ENCODE measurements at regions not wholly inside any gene's neighbourhood (a gene's known extent, or its start where the extent isn't known, plus 50 kb on each side); places are given as distances from the start of the nearest gene placed in this dataset.
"Not testable (repeated sequence)": the region's sequence is repeated elsewhere in the genome, so short reads cannot be mapped to it uniquely, and the experiment has no call there.

DNA sequence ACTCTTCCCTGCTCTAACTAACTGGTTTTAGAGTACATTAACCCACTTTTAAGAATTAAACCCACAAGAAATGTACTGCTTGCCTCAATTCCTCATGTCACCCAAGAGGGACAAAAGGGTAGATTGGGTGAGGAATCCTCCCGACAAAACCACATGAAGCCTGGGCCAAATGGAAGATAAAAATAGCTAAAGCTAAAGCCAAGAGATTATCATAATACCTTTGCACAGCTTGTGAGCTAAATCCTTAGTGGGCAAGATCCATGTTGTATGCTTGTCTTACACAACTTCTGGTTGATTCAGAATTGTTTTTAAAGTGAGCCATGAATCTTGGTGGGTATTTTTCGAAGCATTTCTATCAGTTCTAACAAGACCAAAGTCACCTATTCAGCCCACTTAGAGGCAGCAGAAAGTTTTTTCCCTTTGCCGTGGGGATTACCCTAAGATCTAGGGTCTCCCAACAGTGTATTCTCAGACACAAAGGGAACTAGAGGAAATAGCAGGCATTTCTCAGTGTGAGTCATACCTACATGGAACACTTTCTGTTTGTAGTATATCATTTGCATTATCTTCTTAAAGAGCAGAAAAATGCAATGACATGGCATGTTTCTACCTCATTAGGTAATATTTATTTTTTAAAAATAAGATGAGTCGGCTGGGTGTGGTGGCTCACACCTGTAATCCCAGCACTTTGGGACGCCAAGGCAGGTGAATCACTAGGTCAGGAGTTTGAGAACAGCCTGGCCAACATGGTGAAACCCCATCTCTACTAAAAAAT is 616.6 kb downstream of the KCNH5 start:
- intact Hi-C loops (cut with micrococcal nuclease), result no loop called here
- ATAC-seq (no peak), DNase-seq (no peak)

DNA sequence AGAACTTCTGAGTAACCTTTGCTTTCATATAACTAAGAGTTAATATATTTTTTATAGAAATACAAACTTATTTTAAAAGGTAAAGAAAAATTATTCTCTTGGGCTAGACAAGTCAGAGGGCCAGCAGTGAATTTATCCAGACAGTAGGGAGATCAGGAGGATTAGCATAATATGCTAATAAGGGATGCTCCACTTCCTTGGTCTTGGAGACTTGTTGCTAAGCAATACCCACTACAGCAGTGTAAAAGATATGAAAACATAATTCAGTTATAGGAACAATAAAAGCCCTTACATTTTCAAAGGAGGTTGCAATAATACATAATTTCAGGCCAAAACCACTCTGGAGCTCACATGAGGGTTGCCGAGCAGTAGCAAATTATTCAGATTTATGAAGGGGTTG is 615.6 kb downstream of the KCNH5 start:
- ATAC-seq, result no peak
- no peak for DNase-seq
- intact Hi-C loops (cut with micrococcal nuclease), result no loop called here

DNA sequence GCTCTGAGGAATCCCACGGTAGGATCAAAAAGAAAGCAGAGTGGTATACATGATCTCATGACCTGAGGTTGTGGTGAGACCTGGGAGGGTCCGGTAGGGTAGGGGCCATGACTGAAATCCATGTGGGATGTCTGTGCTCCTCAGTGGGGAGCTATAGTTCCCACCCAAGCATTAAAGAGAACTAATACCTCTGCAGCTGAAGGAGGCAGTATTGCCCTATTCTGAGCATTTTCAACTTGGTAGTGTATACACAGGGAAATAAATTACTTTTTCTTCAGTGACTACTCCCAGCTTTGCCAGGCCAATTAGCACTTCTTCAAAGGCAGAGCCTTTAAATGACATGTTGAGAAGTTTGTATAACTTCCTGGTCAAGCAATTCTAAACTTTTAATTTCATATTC is 613.8 kb downstream of the KCNH5 start:
- DNase-seq, result no peak
- intact Hi-C loops (cut with micrococcal nuclease), result no loop called here
- ATAC-seq, result no peak

DNA sequence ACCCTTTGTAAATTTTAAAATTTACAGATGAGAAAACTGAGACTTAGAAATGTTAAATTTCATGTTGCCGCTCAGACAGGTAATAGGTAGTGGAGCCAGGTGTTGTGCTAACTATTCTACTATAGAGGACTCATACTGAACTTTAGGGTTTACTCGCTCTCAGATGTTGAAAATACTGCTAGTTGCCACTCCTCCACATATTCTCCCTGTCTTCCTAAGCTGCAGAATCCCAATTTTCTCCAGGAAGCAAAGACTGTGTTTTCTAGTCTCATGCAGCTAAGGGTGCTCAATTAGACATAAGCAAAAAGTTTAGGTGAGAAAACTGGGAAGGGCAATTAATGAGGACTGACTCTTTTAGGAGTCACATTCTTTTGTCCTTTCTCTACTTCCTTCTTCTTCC is 612.3 kb downstream of the KCNH5 start:
- intact Hi-C loops (cut with micrococcal nuclease), result no loop called here
- DNase-seq, result no peak
- no peak for ATAC-seq

DNA sequence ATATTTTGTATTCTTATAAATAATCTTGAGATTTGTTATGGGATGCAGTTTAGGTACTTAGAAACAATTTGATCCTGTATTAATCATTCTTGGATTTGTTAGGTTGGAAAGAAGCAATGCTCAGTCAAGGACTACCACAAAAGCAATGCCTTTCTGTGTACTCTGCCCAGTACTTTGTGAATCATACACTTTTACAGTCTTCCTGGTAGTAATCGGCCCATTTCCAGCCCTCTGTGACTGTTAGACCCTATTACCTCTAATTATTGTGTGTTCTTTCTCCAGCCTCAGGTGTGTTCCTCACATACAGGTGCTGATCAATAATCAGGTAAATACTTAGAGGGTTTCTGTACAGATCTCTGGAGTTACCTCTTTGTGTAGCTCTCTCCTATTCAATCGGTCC is 609.0 kb downstream of the KCNH5 start:
- DNase-seq (no peak), ATAC-seq (no peak)
- intact Hi-C loops (cut with micrococcal nuclease), result no loop called here

DNA sequence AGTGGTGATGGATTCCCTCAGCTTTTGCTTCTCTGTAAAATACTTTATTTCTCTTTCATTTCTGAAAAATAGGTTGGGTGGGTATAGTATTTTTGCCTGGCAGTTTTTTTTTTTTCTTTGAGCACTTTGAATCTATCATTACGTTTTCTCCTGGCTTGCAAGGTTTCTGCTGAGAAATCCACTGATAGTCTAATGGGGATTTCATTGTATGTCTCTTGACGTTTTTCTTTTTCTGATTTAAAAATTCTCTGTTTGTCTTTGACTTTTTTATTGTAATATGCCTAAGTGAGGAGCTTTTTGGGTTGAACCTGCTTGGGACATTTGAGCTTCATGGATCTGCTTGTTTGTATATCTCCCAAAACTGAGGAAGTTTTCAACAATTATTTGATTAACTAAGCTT is 606.0 kb downstream of the KCNH5 start:
- intact Hi-C loops (cut with micrococcal nuclease), result no loop called here
- ATAC-seq, result no peak
- no peak for DNase-seq

DNA sequence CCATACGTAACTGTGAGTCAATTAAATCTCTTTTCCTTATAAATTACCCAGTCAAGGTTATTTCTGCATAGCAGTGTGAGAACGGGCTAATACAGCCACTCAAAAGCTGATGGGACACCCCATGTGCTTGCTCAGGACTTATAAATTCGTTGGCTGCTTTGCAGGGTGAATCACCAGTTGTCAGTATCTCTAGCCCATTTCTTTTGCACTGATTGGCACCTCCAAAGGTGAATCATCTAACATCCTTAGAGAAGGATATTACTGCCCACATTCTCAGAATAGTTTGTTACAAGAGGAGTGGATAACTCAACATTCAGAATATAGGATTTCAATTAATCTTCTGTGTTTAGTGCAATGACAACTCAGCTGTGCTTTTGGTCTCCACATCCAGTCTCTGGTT is 601.5 kb downstream of the KCNH5 start:
- DNase-seq (no peak), ATAC-seq (no peak)
- intact Hi-C loops (cut with micrococcal nuclease), result no loop called here

DNA sequence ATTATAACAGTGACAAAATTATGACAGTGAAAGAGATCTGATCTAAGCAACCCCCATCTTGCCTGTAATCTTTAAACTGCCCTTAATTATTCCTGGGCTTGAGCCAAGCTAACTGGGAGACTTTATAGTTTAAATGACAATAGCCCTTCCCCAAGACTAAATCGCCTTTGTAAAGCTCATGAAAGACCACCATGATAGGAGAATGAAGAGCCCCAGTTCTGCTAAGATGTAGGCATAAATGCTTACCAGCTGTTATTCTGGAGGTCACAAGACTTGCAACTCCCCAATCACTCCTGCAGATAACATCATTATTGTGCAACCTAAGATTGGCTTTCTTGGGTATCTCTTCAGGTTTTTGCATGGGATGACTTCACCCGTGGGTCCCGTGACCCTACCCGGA is 599.7 kb downstream of the KCNH5 start:
- DNase-seq (no peak), ATAC-seq (no peak)
- intact Hi-C loops (cut with micrococcal nuclease), result no loop called here

DNA sequence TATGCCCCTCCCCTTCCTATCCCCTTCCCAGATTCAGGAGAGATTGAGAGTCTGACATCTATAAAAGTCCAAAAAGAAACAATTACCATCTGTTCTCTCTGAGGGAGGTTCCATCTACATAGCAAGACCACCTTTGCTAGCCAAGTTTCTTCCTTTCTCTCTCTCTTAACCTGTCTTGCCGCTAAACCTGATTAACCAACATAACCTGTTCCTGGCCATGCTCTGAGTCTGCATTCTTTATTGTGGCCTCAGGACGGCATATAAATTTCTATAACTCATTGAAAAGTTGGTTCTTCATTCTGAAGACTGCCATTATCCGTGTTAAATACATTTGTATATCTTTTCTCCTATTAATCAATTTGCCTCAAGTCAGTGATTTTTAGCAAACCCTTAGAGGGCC is 594.0 kb downstream of the KCNH5 start:
- no peak for DNase-seq
- intact Hi-C loops (cut with micrococcal nuclease), result no loop called here
- no peak for ATAC-seq

DNA sequence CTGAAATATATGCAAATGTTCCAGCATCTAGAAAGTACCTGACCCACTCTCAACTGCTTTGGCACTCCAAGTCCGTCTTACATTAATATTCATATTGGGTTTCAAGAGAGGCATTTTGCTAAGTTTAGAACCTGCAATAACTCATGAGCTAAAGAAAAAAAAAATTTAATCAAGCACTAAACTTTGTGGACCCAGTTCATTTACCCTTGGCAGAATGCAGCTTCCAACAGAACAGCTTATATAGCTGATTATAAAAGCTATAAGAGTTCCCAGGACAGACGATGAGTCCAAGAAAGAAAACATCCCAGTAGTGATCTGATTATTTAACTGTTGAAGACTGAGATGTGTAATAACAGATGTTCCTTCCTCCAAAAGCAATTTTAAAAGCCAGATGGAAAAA is 592.0 kb downstream of the KCNH5 start:
- DNase-seq (no peak), ATAC-seq (no peak)
- intact Hi-C loops (cut with micrococcal nuclease), result no loop called here

DNA sequence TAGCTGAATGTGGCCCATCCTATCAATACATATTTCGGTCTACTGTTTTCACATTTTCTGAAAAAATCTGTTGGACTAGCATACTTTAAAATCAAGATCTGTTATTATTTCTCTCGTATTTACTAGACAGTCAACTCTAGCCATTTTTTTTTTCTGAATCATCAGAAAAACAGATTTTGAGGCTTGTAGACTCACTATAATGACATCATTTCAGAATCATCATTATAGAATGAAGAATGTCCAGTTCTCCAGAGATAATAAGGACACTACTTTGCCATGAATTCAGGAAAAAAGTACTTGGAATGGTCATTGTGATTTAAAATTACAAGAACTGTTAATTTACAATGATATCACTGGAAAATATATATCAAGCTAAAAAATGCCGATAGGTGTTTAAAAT is 589.8 kb downstream of the KCNH5 start:
- DNase-seq (no peak), ATAC-seq (no peak)
- intact Hi-C loops (cut with micrococcal nuclease), result no loop called here

DNA sequence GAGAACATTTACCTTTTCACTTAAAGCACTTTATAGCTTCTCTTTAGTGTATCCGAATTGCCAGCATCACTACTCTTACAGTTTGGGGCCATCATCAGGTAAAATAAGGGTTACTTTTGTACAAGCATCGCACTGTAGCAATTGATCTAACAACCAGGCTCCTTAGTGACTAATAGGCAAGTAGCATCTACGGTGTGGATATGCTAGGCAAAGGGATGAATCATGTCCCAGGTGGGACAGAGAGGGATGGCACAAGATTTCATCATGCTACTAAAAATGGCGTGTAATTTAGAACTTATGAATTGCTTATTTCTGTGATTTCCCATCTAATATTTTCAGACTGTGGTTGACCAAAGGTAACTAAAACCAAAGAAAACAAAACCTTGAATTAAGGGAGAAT is 582.3 kb downstream of the KCNH5 start:
- intact Hi-C loops (cut with micrococcal nuclease), result no loop called here
- DNase-seq, result no peak
- no peak for ATAC-seq

DNA sequence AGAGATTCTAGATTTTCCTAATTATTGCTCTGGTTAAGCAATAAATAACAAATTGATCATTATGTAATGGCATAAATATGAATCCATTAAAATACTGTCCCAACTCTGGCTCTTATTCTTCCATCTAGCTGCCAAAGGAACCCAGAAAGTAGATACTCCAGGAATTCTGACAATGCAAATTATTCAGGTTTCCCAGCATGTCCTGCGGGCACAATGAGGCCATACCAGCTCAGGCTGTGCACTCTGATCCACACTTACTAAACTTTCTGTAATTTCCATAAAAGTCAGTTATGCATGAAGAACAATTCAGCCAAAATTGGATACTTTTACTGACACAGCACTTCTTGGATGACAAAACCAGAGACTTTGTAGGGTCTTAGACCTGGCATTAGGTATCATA is 576.3 kb downstream of the KCNH5 start:
- intact Hi-C loops (cut with micrococcal nuclease), result no loop called here
- no peak for DNase-seq
- no peak for ATAC-seq

DNA sequence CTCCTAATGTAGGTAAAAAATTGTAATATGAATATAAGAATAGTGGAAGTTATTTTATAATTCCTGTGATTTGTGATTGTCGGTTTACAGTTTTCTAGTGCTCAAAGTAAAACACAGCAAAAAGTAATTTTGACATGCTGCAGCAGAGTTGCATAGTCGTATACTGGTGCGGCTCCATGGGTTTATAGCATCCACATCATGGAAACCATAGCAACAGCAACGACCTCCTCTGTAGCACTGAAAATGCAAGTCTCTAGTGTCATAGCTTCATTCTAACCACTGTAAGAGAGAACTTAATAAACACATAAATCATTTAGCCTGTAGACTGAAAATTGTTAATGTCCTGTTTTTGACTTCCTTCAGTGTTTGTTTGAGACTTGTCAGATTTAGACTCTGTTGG is 574.3 kb downstream of the KCNH5 start:
- intact Hi-C loops (cut with micrococcal nuclease), result no loop called here
- DNase-seq, result no peak
- ATAC-seq, result no peak

DNA sequence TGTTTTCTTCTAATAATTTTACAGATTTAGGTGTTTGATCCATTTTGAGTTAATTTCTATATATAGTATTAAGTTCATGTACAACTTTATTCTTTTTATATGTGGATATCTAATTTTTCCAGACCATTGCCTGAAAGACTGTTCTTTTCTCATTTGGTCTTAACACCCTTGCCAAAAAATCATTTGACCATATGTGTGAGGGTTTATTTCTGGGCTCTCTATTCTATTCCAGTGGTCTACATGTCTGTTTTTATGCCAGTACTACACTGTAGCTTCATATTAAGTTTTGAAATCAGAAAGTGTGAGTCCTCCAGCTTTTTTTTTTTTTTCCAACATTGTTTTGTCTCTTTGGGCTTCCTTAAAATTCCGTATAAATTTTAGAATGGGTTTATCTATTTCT is 554.1 kb downstream of the KCNH5 start:
- intact Hi-C loops (cut with micrococcal nuclease), result no loop called here
- ATAC-seq, result no peak
- no peak for DNase-seq

DNA sequence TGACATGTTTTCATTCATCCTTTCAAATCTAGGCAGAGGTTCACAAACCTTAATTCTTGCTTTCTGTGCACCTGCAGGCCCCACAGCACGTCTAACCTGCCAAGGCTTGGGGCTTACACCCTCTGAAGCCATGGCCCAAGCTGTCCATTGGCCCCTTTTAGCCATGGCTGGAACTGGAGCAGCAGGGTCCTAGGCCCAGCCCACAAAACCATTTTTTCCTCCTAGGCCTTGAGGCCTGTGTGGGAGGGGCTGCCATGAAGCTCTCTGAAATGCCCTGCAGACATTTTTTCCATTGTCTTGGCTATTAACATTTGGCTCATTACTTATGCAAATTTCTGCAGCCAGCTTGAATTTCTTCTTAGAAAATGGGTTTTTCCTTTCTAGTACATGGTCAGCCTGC is 547.5 kb downstream of the KCNH5 start:
- no peak for ATAC-seq
- intact Hi-C loops (cut with micrococcal nuclease), result no loop called here
- DNase-seq, result no peak

DNA sequence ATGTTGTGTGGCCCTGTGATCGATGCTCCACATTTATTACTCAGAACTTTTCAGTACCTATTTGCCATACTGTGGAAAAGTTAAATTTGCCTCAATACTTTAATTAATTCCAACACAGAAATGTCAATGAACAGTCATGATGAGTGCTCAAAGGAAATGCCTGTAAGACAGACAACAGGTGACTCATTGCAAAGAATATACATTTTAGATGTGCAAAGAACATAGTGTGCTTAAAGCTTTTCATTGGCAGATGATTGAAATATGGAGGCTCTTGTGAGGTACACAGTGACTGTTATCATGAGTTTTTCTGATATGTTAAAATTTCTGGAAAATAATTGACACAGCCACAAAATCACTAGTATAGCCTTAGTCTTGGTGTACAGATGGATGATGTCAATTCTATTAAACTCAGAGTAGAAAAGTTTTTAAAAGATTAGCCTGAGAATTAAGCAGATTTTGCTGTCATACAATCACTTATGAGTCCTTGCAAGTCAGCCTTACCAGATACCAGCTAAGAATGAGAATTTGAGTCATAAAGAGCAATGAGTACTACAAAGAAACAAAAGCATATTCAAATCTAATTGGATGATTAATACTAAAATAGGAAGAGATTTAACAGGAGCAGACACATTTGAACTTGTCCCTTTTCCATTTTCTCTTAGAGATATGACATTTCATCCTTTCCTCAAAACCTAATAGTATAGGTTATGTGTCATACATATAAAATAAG is 544.1 kb downstream of the KCNH5 start:
- DNase-seq, result no peak
- no peak for ATAC-seq
- intact Hi-C loops (cut with micrococcal nuclease), result no loop called here

DNA sequence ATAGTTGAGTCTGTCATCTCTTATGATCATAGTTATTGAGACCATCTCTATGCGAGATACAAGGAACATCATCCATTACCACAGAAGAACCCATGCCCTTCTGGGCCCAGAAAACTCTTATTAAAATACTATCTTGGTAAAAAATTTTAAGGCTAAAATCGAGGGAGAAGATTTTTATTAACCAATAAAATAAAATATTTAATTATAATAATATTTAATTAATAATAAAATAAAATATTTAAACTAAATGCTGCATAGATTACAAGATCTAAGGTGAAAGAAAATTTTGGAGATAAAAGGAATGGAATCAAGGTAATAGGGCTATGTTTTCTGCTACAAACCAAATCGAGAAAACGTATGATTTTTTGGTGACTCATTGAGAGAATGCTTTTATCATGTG is 540.2 kb downstream of the KCNH5 start:
- ATAC-seq, result no peak
- DNase-seq, result no peak
- intact Hi-C loops (cut with micrococcal nuclease), result no loop called here

DNA sequence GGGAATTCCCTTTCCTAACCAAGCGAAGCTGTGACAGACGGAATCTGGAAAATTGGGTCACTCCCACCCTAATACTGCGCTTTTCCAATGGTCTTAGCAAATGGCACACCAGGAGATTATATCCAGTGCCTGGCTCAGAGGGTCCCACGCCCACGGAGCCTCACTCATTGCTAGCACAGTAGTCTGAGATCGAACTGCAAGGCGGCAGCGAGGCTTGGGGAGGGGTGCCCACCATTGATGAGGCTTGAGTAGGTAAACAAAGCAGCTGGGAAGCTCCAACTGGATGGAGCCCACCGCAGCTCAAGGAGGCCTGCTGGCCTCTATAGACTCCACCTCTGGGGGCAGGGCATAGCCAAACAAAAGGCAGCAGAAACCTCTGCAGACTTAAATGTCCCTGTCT is 523.9 kb downstream of the KCNH5 start:
- ATAC-seq; intact Hi-C loops (cut with micrococcal nuclease); DNase-seq: not testable (repeated sequence)

DNA sequence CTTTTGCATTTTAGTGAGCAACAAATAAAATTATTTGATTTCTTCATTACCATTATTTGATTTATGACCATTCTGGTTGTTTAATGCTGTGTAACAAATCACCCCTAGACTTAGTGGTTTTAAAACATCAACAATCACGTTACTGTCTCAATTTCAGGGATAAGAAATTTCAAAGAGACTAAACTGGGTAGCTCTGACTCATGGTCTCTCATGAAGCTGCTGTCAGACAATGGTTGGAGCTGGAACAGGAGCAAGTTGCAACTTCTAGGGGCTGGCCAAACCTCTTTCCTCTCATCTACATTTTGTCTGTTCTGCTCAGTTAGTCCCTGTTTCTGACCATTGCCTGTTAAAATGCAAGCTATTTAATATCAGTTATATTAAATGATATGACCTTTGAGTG is 517.0 kb downstream of the KCNH5 start:
- DNase-seq, result no peak
- intact Hi-C loops (cut with micrococcal nuclease), result no loop called here
- ATAC-seq, result no peak

DNA sequence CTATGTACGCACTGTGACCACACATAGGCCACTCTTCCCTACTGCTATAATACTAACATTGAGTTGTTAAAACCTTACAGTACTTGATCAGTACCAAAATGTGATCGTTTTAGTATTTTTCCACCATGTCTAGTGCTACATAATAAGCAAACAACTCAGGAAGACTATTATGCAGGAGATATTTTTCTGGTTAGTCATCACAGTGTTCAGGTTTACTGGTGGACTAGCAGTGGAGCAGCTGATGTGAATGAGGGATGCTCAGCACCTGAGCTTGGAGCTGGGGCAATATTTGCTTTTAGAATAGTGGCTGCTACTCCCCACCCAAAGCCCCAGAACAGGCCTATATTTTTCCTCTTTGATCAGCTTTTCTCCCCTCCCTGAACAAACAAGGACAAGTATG is 513.1 kb downstream of the KCNH5 start:
- ATAC-seq (no peak), DNase-seq (no peak)
- intact Hi-C loops (cut with micrococcal nuclease), result no loop called here
